Adrenal gland (tissue), 5 donors: ENCODE measurements at regions not wholly inside any gene's neighbourhood (a gene's known extent, or its start where the extent isn't known, plus 50 kb on each side); places are given as distances from the start of the nearest gene placed in this dataset.

Experiments
- CTCF ChIP-seq, 6 experiments: fragments of 450-650 bp in 4 of 6; fragments of 200-600 bp in 2 of 6; sonication (generic) in 1 of 6; IDR thresholded peaks; 1 replicate in 5 of 6; 2 replicates in 1 of 6; pipeline versions ENCODE4 v1.5.1 to v1.8.0; 2016 to 2021; ENCODE audit warnings: antibody characterized with exemption in 6 of 6, mild to moderate bottlenecking in 2 of 6, moderate library complexity in 1 of 6
- POLR2A ChIP-seq, 2 donors: fragments of 450-650 bp; IDR thresholded peaks; one replicate each; pipeline ENCODE4 v1.6.1; 2017; ENCODE audit warnings: antibody characterized with exemption in 2 of 2, mild to moderate bottlenecking in 2 of 2, moderate library complexity in 1 of 2
- donor health status: DM: no; HTN: no; CAD: no.

- TF ChIP-seq POLR2A (IDR thresholded peaks at IDR 0.05) (no peak), CTCF (IDR thresholded peaks at IDR 0.05) (no peak)
These were observed 93.2 kb downstream of the GASK1B start for GRCh38 chr4:158079661-158080060.
